SK-N-SH treated with all-trans-retinoic acid at 6 μM for 48 hours (cell line): ENCODE measurements at regions not wholly inside any gene's neighbourhood (a gene's known extent, or its start where the extent isn't known, plus 50 kb on each side); places are given as distances from the start of the nearest gene placed in this dataset.

Source experiments
- ATAC-seq: fragments of 200-7000 bp; cut with Tn5 transposase; 3 replicates; pipeline ENCODE4 v1.9.1; 2020; ENCODE audit warnings: mild to moderate bottlenecking, moderate library complexity
- ARNTL ChIP-seq: fragments of 450-650 bp; formaldehyde crosslinking; IDR thresholded peaks from 2 replicates; pipeline ENCODE4 v1.5.0; 2020; ENCODE audit warnings: low read depth, mild to moderate bottlenecking, moderate library complexity, borderline replicate concordance
- BACH2 ChIP-seq: fragments of 250-450 bp; sonication (Bioruptor Pico); IDR thresholded peaks from 2 replicates; pipeline ENCODE4 v1.9.0; 2021; ENCODE audit warnings: mild to moderate bottlenecking, borderline replicate concordance
- CSDC2 ChIP-seq: fragments of 250-450 bp; sonication (Bioruptor Pico); IDR thresholded peaks from 2 replicates; pipeline ENCODE4 v1.5.0; 2020; ENCODE audit warnings: mild to moderate bottlenecking, moderate library complexity
- CSRNP3 ChIP-seq: fragments of 250-450 bp; sonication (Bioruptor Pico); IDR thresholded peaks from 2 replicates; pipeline ENCODE4 v1.5.1; 2021; ENCODE audit warnings: mild to moderate bottlenecking, moderate library complexity
- ESRRG ChIP-seq: fragments of 250-450 bp; sonication (Bioruptor Pico); IDR thresholded peaks from 2 replicates; pipeline ENCODE4 v1.6.1; 2021; ENCODE audit warnings: mild to moderate bottlenecking
- GLIS3 ChIP-seq: fragments of 250-450 bp; sonication (Bioruptor Pico); IDR thresholded peaks from 2 replicates; pipeline ENCODE4 v1.5.0; 2020; ENCODE audit warnings: mild to moderate bottlenecking, moderate library complexity
- ISL1 ChIP-seq: fragments of 250-450 bp; sonication (Bioruptor Pico); IDR thresholded peaks from 2 replicates; pipeline ENCODE4 v2.1.2; 2022; ENCODE audit warnings: mild to moderate bottlenecking, moderate library complexity
- OSR1 ChIP-seq: fragments of 250-450 bp; sonication (Bioruptor Pico); IDR thresholded peaks from 2 replicates; pipeline ENCODE4 v1.8.0; 2022; ENCODE audit warnings: moderate library complexity, mild to moderate bottlenecking, inconsistent platforms
- PPARA ChIP-seq: fragments of 250-450 bp; sonication (Bioruptor Pico); IDR thresholded peaks from 2 replicates; pipeline ENCODE4 v1.5.0; 2020; ENCODE audit warnings: mild to moderate bottlenecking, borderline replicate concordance
- RARB ChIP-seq: fragments of 250-450 bp; sonication (Bioruptor Pico); IDR thresholded peaks from 2 replicates; pipeline ENCODE4 v1.8.0; 2021; ENCODE audit warnings: mild to moderate bottlenecking, moderate library complexity
- SNAI2 ChIP-seq: fragments of 250-450 bp; sonication (Bioruptor Pico); IDR thresholded peaks from 2 replicates; pipeline ENCODE4 v1.5.0; 2020; ENCODE audit warnings: mild to moderate bottlenecking, moderate library complexity
- TCF4 ChIP-seq: fragments of 250-450 bp; sonication (Bioruptor Pico); IDR thresholded peaks from 2 replicates; pipeline ENCODE4 v1.8.0; 2021; ENCODE audit warnings: mild to moderate bottlenecking, moderate library complexity, borderline replicate concordance
- TOX ChIP-seq: fragments of 250-450 bp; sonication (Bioruptor Pico); IDR thresholded peaks from 2 replicates; pipeline ENCODE4 v1.8.0; 2021; ENCODE audit warnings: mild to moderate bottlenecking, moderate library complexity, borderline replicate concordance
- TSHZ2 ChIP-seq: fragments of 250-450 bp; sonication (Bioruptor Pico); IDR thresholded peaks from 2 replicates; pipeline ENCODE4 v1.5.0; 2020; ENCODE audit warnings: mild to moderate bottlenecking, moderate library complexity
- ZC3H10 ChIP-seq: fragments of 250-450 bp; sonication (Bioruptor Pico); IDR thresholded peaks from 2 replicates; pipeline ENCODE4 v1.5.1; 2021; ENCODE audit warnings: mild to moderate bottlenecking, moderate library complexity
- ZFP3 ChIP-seq: fragments of 250-450 bp; sonication (Bioruptor Pico); IDR thresholded peaks from 2 replicates; pipeline ENCODE4 v1.5.0; 2020; ENCODE audit warnings: mild to moderate bottlenecking, moderate library complexity
- ZNF565 ChIP-seq: fragments of 450-650 bp; formaldehyde crosslinking; conservative IDR thresholded peaks from 2 replicates; pipeline ENCODE4 v1.5.0; 2020; ENCODE audit warnings: low read depth, mild to moderate bottlenecking, moderate library complexity
- ZNF70 ChIP-seq: fragments of 450-650 bp; formaldehyde crosslinking; IDR thresholded peaks from 2 replicates; pipeline ENCODE4 v1.5.0; 2020; ENCODE audit warnings: mild to moderate bottlenecking, moderate library complexity
- ZNF8 ChIP-seq: fragments of 450-650 bp; formaldehyde crosslinking; IDR thresholded peaks from 2 replicates; pipeline ENCODE4 v1.5.0; 2020; ENCODE audit warnings: mild to moderate bottlenecking, moderate library complexity
- TF ChIP-seq, protein P1 (sequence below): fragments of 250-450 bp; sonication (Bioruptor Pico); IDR thresholded peaks from 2 replicates; pipeline ENCODE4 v1.8.0; 2020; ENCODE audit warnings: mild to moderate bottlenecking, moderate library complexity, borderline replicate concordance
- TF ChIP-seq, protein P2 (sequence below): fragments of 250-450 bp; sonication (Bioruptor Pico); IDR thresholded peaks from 2 replicates; pipeline ENCODE4 v1.8.0; 2021; ENCODE audit warnings: low read depth, mild to moderate bottlenecking, moderate library complexity, borderline replicate concordance

GRCh38 chr3:110752307-110752706, 319.3 kb upstream of the NECTIN3 start:
- ATAC-seq = no peak
- TF ChIP-seq ISL1 (CRISPR knock-in tag) (no peak), ZNF70 (CRISPR knock-in tag) (no peak), ESRRG (no peak), ARNTL (CRISPR knock-in tag) (no peak)
- TF ChIP-seq, protein P1, sequence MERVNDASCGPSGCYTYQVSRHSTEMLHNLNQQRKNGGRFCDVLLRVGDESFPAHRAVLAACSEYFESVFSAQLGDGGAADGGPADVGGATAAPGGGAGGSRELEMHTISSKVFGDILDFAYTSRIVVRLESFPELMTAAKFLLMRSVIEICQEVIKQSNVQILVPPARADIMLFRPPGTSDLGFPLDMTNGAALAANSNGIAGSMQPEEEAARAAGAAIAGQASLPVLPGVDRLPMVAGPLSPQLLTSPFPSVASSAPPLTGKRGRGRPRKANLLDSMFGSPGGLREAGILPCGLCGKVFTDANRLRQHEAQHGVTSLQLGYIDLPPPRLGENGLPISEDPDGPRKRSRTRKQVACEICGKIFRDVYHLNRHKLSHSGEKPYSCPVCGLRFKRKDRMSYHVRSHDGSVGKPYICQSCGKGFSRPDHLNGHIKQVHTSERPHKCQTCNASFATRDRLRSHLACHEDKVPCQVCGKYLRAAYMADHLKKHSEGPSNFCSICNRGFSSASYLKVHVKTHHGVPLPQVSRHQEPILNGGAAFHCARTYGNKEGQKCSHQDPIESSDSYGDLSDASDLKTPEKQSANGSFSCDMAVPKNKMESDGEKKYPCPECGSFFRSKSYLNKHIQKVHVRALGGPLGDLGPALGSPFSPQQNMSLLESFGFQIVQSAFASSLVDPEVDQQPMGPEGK (CRISPR knock-in tag) = no peak

- TF ChIP-seq GLIS3 (CRISPR knock-in tag) (no peak), PPARA (CRISPR knock-in tag) (no peak), ZNF8 (CRISPR knock-in tag) (no peak), ZNF565 (no peak), ESRRG (no peak), SNAI2 (CRISPR knock-in tag) (no peak), ZC3H10 (no peak), TSHZ2 (no peak), TCF4 (CRISPR knock-in tag) (no peak), TOX (no peak), RARB (no peak), CSDC2 (CRISPR knock-in tag) (no peak), CSRNP3 (no peak), ZFP3 (no peak), OSR1 (no peak)
- TF ChIP-seq, protein P2, sequence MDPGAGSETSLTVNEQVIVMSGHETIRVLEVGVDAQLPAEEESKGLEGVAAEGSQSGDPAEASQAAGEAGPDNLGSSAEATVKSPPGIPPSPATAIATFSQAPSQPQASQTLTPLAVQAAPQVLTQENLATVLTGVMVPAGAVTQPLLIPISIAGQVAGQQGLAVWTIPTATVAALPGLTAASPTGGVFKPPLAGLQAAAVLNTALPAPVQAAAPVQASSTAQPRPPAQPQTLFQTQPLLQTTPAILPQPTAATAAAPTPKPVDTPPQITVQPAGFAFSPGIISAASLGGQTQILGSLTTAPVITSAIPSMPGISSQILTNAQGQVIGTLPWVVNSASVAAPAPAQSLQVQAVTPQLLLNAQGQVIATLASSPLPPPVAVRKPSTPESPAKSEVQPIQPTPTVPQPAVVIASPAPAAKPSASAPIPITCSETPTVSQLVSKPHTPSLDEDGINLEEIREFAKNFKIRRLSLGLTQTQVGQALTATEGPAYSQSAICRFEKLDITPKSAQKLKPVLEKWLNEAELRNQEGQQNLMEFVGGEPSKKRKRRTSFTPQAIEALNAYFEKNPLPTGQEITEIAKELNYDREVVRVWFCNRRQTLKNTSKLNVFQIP (CRISPR knock-in tag) = no peak
- TF ChIP-seq, protein P1 (CRISPR knock-in tag) = no peak
- no peak for ATAC-seq
Measured at GRCh38 chr3:110753516-110753915, 318.1 kb upstream of the NECTIN3 start.

DNA sequence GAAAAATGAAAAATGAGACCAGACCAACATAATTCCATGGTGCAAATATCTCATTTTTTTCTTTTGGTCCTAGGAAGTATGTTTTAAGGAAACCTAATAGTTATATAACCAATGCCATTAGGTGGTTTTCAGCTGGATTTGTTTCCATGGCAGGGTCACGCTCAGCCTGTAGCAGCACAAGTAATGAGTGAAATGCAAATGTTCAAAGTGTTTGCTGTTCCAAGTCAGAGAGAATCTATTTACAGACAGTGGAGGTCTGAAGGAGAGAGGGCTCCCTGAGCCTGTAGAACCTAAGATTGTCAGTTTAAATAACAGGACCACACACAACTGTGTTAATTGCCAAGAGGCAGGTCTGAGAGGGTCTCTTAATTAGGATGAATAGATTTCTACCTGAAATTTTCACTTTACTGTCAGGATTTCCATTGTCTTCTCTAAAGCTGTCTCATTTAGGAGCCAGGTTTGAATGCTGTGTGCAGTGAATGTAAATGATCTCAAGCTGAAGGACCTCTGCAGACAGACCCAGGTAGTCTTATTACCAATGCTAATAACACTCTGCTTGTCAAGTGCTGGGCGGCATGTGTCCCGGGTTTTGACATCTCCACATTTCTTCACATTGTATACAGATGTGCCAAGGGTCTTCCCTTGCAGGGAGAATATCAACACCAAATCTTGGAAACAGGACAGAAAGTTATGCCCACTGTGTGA, 317.3 kb upstream of the NECTIN3 start:
- no peak for TF ChIP-seq CSDC2 (CRISPR knock-in tag)
- TF ChIP-seq TOX = no peak
- TF ChIP-seq ISL1 (CRISPR knock-in tag) = no peak
- no peak for ATAC-seq

DNA sequence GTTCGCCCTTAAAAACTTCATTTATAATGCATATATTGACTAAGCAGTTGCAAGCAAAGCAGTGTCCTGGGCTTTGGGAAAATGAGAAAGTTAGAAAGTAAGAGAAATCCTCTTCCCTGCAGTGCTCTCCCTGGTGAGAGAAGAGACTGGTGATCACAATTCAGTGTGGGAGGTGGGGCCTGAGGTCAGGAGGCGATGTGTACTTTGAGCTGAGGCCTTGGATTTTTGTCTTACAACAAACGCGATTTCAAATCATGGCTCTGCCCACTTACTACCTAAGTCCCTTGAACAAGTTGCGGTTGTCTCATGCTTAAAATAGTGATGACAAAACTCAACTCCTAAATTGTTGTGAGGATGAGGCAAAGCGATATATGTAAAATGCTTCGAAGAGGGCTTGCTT, 316.3 kb upstream of the NECTIN3 start:
- TF ChIP-seq CSRNP3 (no peak), CSDC2 (CRISPR knock-in tag) (no peak), ISL1 (CRISPR knock-in tag) (no peak), ESRRG (no peak), BACH2 (CRISPR knock-in tag) (no peak), OSR1 (no peak), SNAI2 (CRISPR knock-in tag) (no peak), ZC3H10 (no peak), RARB (no peak), ARNTL (CRISPR knock-in tag) (no peak), GLIS3 (CRISPR knock-in tag) (no peak)
- TF ChIP-seq, protein P2 (CRISPR knock-in tag) = no peak
- no peak for ATAC-seq
